Endodermal cell (in vitro differentiated cells): ENCODE measurements at regions not wholly inside any gene's neighbourhood (a gene's known extent, or its start where the extent isn't known, plus 50 kb on each side); places are given as distances from the start of the nearest gene placed in this dataset.

Experiments used
- DNase-seq: peaks from one replicate; pipeline ENCODE4 v3.0.0-alpha.2; 2017
- H3K27ac ChIP-seq: 2 replicates; pipeline ENCODE4 v1.5.1; 2013; ENCODE audit warnings: mild to moderate bottlenecking, low read depth, low read length, moderate library complexity
- H3K27me3 ChIP-seq: 2 replicates; pipeline ENCODE4 v1.6.1; 2013; ENCODE audit warnings: mild to moderate bottlenecking, low read length, moderate library complexity; ENCODE audit not compliant: insufficient read depth, control insufficient read depth, poor library complexity, severe bottlenecking
- H3K36me3 ChIP-seq: 2 replicates; pipeline ENCODE4 v1.7.0; 2013; ENCODE audit warnings: mild to moderate bottlenecking, low read length, moderate library complexity; ENCODE audit not compliant: control insufficient read depth, insufficient read depth
- H3K4me1 ChIP-seq: one replicate; pipeline ENCODE4 v1.7.0; 2013; ENCODE audit warnings: low read length; ENCODE audit not compliant: control insufficient read depth, insufficient read depth
- H3K4me3 ChIP-seq: 2 replicates; pipeline ENCODE4 v1.5.1; 2013; ENCODE audit warnings: mild to moderate bottlenecking, low read length, moderate library complexity
- H3K9ac ChIP-seq: 2 replicates; pipeline ENCODE4 v1.6.1; 2013; ENCODE audit warnings: mild to moderate bottlenecking, low read length, moderate library complexity; ENCODE audit not compliant: poor library complexity, severe bottlenecking; ENCODE audit errors: extremely low read depth
- H3K9me3 ChIP-seq: 2 replicates; pipeline ENCODE4 v1.6.1; 2013; ENCODE audit warnings: mild to moderate bottlenecking, low read length, moderate library complexity; ENCODE audit not compliant: control insufficient read depth
- H3K27ac Mint-ChIP-seq: 2 replicates; pipeline ENCODE4 v1.8.0; 2020; ENCODE audit warnings: mixed read lengths
- H3K27me3 Mint-ChIP-seq: 2 replicates; pipeline ENCODE4 v1.8.0; 2021; ENCODE audit warnings: mild to moderate bottlenecking, mixed read lengths; ENCODE audit not compliant: insufficient read depth
- H3K36me3 Mint-ChIP-seq: 2 replicates; pipeline ENCODE4 v1.8.0; 2020; ENCODE audit warnings: low read depth, mixed read lengths
- H3K4me1 Mint-ChIP-seq: 2 replicates; pipeline ENCODE4 v1.8.0; 2020; ENCODE audit warnings: mixed read lengths
- H3K4me3 Mint-ChIP-seq: 2 replicates; pipeline ENCODE4 v1.8.0; 2020; ENCODE audit warnings: mild to moderate bottlenecking, moderate library complexity, mixed read lengths
- H3K9me3 Mint-ChIP-seq: 2 replicates; pipeline ENCODE4 v1.8.0; 2020; ENCODE audit warnings: mild to moderate bottlenecking, mixed read lengths
- WGBS, 2 experiments: methylation state at CpG; one replicate each; pipeline versions ENCODE4 v1.1.5 to v1.1.7; 2013; ENCODE audit warnings: missing lambda C conversion rate in 2 of 2, mixed read lengths in 1 of 2; ENCODE audit not compliant: insufficient coverage in 1 of 2, insufficient read length in 1 of 2; 5-methylcytosine and 5-hydroxymethylcytosine counted together
- TF ChIP-seq, protein P1 (sequence below): fragments of 200-600 bp; sonication (generic); conservative IDR thresholded peaks from 2 replicates; pipeline ENCODE4 v1.5.0; 2021; ENCODE audit warnings: antibody characterized with exemption, mild to moderate bottlenecking

DNA sequence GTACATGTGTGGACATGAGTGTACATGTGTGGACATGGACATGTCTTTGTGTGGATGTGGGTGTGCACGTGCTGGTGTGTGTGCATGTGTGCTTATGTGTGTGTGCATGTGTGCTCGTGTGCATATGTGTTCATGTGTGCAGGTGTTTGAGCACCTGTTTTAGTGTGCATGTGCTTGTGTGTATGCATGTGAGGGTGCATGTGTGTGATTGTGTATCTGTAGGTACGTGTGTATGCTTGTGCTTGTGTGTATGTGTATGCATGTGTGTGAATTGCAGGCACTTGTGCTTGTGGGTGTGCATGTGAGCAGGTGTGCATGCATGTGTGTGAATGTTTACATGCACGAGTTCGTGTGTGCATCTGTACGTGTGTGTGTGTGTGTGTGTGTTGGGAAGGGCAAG is 300.6 kb upstream of the EEF2KMT start:
- TF ChIP-seq, protein P1, sequence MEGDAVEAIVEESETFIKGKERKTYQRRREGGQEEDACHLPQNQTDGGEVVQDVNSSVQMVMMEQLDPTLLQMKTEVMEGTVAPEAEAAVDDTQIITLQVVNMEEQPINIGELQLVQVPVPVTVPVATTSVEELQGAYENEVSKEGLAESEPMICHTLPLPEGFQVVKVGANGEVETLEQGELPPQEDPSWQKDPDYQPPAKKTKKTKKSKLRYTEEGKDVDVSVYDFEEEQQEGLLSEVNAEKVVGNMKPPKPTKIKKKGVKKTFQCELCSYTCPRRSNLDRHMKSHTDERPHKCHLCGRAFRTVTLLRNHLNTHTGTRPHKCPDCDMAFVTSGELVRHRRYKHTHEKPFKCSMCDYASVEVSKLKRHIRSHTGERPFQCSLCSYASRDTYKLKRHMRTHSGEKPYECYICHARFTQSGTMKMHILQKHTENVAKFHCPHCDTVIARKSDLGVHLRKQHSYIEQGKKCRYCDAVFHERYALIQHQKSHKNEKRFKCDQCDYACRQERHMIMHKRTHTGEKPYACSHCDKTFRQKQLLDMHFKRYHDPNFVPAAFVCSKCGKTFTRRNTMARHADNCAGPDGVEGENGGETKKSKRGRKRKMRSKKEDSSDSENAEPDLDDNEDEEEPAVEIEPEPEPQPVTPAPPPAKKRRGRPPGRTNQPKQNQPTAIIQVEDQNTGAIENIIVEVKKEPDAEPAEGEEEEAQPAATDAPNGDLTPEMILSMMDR: no peak
- H3K4me1 ChIP-seq: no peaks in the 10 kb centered on the region
- Mint-ChIP-seq H3K27ac (no peak overlapping the region), H3K27me3 (peaks cover 20% of the 10 kb centered on the region), H3K36me3 (no peaks in the 10 kb centered on the region), H3K4me3 (no peak overlapping the region), H3K4me1 (no peaks in the 10 kb centered on the region), H3K9me3 (no peaks in the 10 kb centered on the region)
- no peak overlapping the region for H3K27ac ChIP-seq
- H3K36me3 ChIP-seq: no peaks in the 10 kb centered on the region
- no peak for DNase-seq
- no peaks in the 10 kb centered on the region for H3K9me3 ChIP-seq
- H3K27me3 ChIP-seq: no peaks in the 10 kb centered on the region
- H3K9ac ChIP-seq: no peak overlapping the region
- no peak overlapping the region for H3K4me3 ChIP-seq
- WGBS, 2 experiments: 73 to 88% methylated on average over 5 to 6 of the region's 6 CpGs

DNA sequence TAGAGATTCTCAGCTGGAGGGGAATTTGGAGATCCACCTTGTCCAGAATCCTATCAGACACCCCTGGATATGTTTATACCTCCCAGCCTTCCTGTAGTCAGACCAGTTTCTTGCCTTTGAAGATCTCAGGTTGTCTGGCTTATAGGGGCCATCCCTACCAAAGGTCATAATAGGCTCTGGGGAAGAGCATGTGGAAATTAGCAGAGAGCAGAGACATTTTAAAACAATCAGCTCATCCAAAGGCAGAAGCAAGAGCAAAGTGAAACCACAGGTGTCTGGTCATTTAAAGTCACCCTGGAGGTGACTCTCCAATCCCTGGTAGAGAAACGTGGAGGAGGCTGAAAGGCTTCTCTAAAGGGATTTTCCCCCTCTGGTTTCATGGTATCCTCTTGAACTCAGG is 299.3 kb upstream of the EEF2KMT start:
- peaks cover 20% of the 10 kb centered on the region for H3K27me3 Mint-ChIP-seq
- H3K9me3 Mint-ChIP-seq: no peaks in the 10 kb centered on the region
- DNase-seq: no peak
- 81 to 100% methylated on average over 1 of the region's 1 CpG for WGBS, 2 experiments
- H3K9ac ChIP-seq: no peak overlapping the region
- TF ChIP-seq, protein P1: no peak
- no peak overlapping the region for H3K27ac Mint-ChIP-seq
- H3K27ac ChIP-seq: no peak overlapping the region
- H3K4me1 Mint-ChIP-seq: no peaks in the 10 kb centered on the region
- no peaks in the 10 kb centered on the region for H3K4me1 ChIP-seq
- no peaks in the 10 kb centered on the region for H3K36me3 ChIP-seq
- no peak overlapping the region for H3K4me3 ChIP-seq
- no peak overlapping the region for H3K4me3 Mint-ChIP-seq
- H3K9me3 ChIP-seq: no peaks in the 10 kb centered on the region
- H3K27me3 ChIP-seq: no peaks in the 10 kb centered on the region
- no peaks in the 10 kb centered on the region for H3K36me3 Mint-ChIP-seq

DNA sequence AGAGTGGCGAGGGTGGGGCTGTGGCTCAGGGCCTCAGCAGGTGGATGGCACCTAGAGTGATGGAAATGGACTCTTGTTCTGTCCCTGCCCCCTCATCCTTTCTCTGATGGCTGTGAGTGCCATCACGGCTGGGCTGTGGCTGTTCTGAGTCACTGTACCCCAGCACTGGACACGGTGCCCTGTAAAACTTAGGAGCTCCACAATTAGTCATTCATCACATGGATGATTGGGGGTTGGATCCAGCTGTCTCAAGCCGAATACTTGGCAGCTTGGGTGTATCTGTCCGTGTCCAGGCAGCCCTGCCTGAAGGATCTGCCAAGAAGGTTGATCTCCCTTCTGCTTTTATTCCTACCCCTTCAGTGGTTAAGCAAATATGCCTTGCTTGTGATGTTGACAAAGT is 295.5 kb upstream of the EEF2KMT start:
- H3K36me3 ChIP-seq: no peaks in the 10 kb centered on the region
- peaks cover 13% of the 10 kb centered on the region for H3K27me3 Mint-ChIP-seq
- H3K4me3 ChIP-seq: no peak overlapping the region
- WGBS, 2 experiments: 76 to 80% methylated on average over 5 of the region's 5 CpGs
- no peak overlapping the region for H3K27ac ChIP-seq
- DNase-seq: no peak
- H3K9me3 Mint-ChIP-seq: peaks cover 3% of the 10 kb centered on the region
- no peaks in the 10 kb centered on the region for H3K27me3 ChIP-seq
- no peaks in the 10 kb centered on the region for H3K9me3 ChIP-seq
- TF ChIP-seq, protein P1: no peak
- H3K9ac ChIP-seq: no peak overlapping the region
- H3K4me1 Mint-ChIP-seq: no peaks in the 10 kb centered on the region
- H3K27ac Mint-ChIP-seq: no peak overlapping the region
- no peak overlapping the region for H3K4me3 Mint-ChIP-seq
- no peaks in the 10 kb centered on the region for H3K4me1 ChIP-seq
- peaks cover 2% of the 10 kb centered on the region for H3K36me3 Mint-ChIP-seq
